SK-N-SH (cell line): ENCODE measurements at regions not wholly inside any gene's neighbourhood (a gene's known extent, or its start where the extent isn't known, plus 50 kb on each side); places are given as distances from the start of the nearest gene placed in this dataset.

Experiments used
- CTCF ChIA-PET: fragments of 300-600, 350-600 bp; formaldehyde crosslinking; extraction: SDS; loops from one replicate; lab custom pipeline; 2021; lab: Yijun Ruan, JAX
- POLR2A ChIA-PET: fragments of 350-600 bp; sonication (Branson Sonifier 250); formaldehyde crosslinking; extraction: SDS; loops from one replicate; lab custom pipeline; 2020; ENCODE audit warnings: antibody characterized with exemption, inconsistent platforms; lab: Yijun Ruan, JAX
- DNase-seq: peaks from one replicate; pipeline ENCODE4 v3.0.0; 2012
- H2AFZ ChIP-seq: fragments of 200-600 bp; sonication (generic); 2 replicates; pipeline ENCODE4 v1.8.1; 2016; ENCODE audit warnings: antibody characterized with exemption, mild to moderate bottlenecking, low read depth
- H3F3A ChIP-seq: fragments of 200-600 bp; sonication (generic); replicated peaks from 2 replicates; pipeline ENCODE3; 2016; ENCODE audit warnings: antibody characterized with exemption, mild to moderate bottlenecking; ENCODE audit not compliant: insufficient read depth
- H3K27ac ChIP-seq, 2 experiments: fragments of 200-500 bp in 1 of 2; fragments of 200-600 bp in 1 of 2; sonication (Bioruptor generic) in 1 of 2; sonication (generic), shearing (Covaris generic) in 1 of 2; 2 replicates each; pipeline versions ENCODE4 v1.5.1 to v1.6.1; 2014 to 2016; ENCODE audit warnings: low read depth in 2 of 2, inconsistent platforms in 1 of 2, low read length in 1 of 2, mild to moderate bottlenecking in 1 of 2, mixed read lengths in 1 of 2
- H3K27me3 ChIP-seq: fragments of 200-600 bp; sonication (generic), shearing (Covaris generic); 2 replicates; pipeline ENCODE4 v1.6.1; 2016; ENCODE audit warnings: mixed run types; ENCODE audit not compliant: insufficient read depth
- H3K36me3 ChIP-seq, 2 experiments: fragments of 200-500 bp in 1 of 2; fragments of 200-600 bp in 1 of 2; sonication (Bioruptor generic) in 1 of 2; sonication (generic) in 1 of 2; replicated peaks in 1 of 2; 2 replicates each; pipeline versions ENCODE3 to v1.5.1; 2014 to 2016; ENCODE audit warnings: low read length in 1 of 2, mild to moderate bottlenecking in 1 of 2; ENCODE audit not compliant: insufficient read depth in 2 of 2, control insufficient read depth in 1 of 2
- H3K4me1 ChIP-seq, 2 experiments: fragments of 200-500 bp in 1 of 2; fragments of 200-600 bp in 1 of 2; sonication (Bioruptor generic) in 1 of 2; sonication (generic), shearing (Covaris generic) in 1 of 2; 2 replicates each; pipeline versions ENCODE4 v1.5.1 to v1.6.1; 2014 to 2016; ENCODE audit warnings: low read depth in 1 of 2, low read length in 1 of 2, mixed run types in 1 of 2; ENCODE audit not compliant: insufficient read depth in 2 of 2, control insufficient read depth in 1 of 2
- H3K4me2 ChIP-seq: fragments of 200-600 bp; sonication (generic), shearing (Covaris generic); 2 replicates; pipeline ENCODE4 v1.6.1; 2017; ENCODE audit warnings: mixed run types
- H3K4me3 ChIP-seq, 2 experiments: fragments of 200-500 bp in 1 of 2; fragments of 200-600 bp in 1 of 2; sonication (Bioruptor generic) in 1 of 2; sonication (generic), shearing (Covaris generic) in 1 of 2; 2 replicates each; pipeline versions ENCODE4 v1.5.1 to v1.8.1; 2014 to 2016; ENCODE audit warnings: low read depth in 2 of 2, inconsistent platforms in 1 of 2, low read length in 1 of 2, mild to moderate bottlenecking in 1 of 2, mixed read lengths in 1 of 2, moderate library complexity in 1 of 2
- H3K79me2 ChIP-seq: fragments of 200-600 bp; sonication (generic); 2 replicates; pipeline ENCODE4 v1.8.1; 2017; ENCODE audit warnings: mild to moderate bottlenecking; ENCODE audit not compliant: insufficient read depth
- H3K9ac ChIP-seq: fragments of 200-600 bp; sonication (generic); 2 replicates; pipeline ENCODE4 v1.6.1; 2017; ENCODE audit warnings: mixed run types
- H3K9me2 ChIP-seq: fragments of 200-600 bp; sonication (generic); 2 replicates; pipeline ENCODE4 v1.6.1; 2017; ENCODE audit warnings: mixed run types
- H3K9me3 ChIP-seq: fragments of 200-600 bp; sonication (generic); 2 replicates; pipeline ENCODE4 v1.6.1; 2017; ENCODE audit warnings: mixed run types, mild to moderate bottlenecking, moderate library complexity
- H4K20me1 ChIP-seq: fragments of 200-600 bp; sonication (generic); 2 replicates; pipeline ENCODE4 v1.6.1; 2017; ENCODE audit warnings: mild to moderate bottlenecking, mixed run types; ENCODE audit not compliant: insufficient read depth
- CHD2 ChIP-seq: fragments of 150-350 bp; IDR thresholded peaks from 2 replicates; pipeline ENCODE4 v1.6.1; 2018; ENCODE audit warnings: low read length; ENCODE audit not compliant: partially characterized antibody
- FOSL2 ChIP-seq: IDR thresholded peaks from 2 replicates; pipeline ENCODE4 v1.4.0; 2012; ENCODE audit warnings: low read depth, mild to moderate bottlenecking, moderate library complexity, borderline replicate concordance
- FOXM1 ChIP-seq: IDR thresholded peaks from 2 replicates; pipeline ENCODE4 v1.4.0; 2012; ENCODE audit warnings: low read depth, mild to moderate bottlenecking
- JUND ChIP-seq: IDR thresholded peaks from 2 replicates; pipeline ENCODE4 v1.4.0; 2012
- MXI1 ChIP-seq: IDR thresholded peaks from 2 replicates; pipeline ENCODE4 v1.6.1; 2012; ENCODE audit warnings: mild to moderate bottlenecking, low read depth, low read length, improper control_type of control experiment
- NFIC ChIP-seq: IDR thresholded peaks from 2 replicates; pipeline ENCODE4 v1.4.0; 2012; ENCODE audit warnings: borderline replicate concordance
- POLR2AphosphoS5 ChIP-seq: IDR thresholded peaks from 2 replicates; pipeline ENCODE4 v1.6.1; 2012; ENCODE audit warnings: low read depth, low read length
- RCOR1 ChIP-seq: fragments of 150-350 bp; IDR thresholded peaks from 2 replicates; pipeline ENCODE4 v1.6.1; 2017; ENCODE audit warnings: antibody characterized with exemption, low read length
- RFX5 ChIP-seq: IDR thresholded peaks from 2 replicates; pipeline ENCODE4 v1.6.1; 2012; ENCODE audit warnings: mild to moderate bottlenecking, improper control_type of control experiment, low read length
- RXRA ChIP-seq: IDR thresholded peaks from 2 replicates; pipeline ENCODE4 v1.4.0; 2012; ENCODE audit warnings: low read depth, mild to moderate bottlenecking, borderline replicate concordance
- SIN3A ChIP-seq: IDR thresholded peaks from 2 replicates; pipeline ENCODE4 v1.6.1; 2012; ENCODE audit warnings: low read depth, mild to moderate bottlenecking, low read length, moderate library complexity, borderline replicate concordance
- WGBS: methylation state at CpG from one replicate; pipeline ENCODE4 v1.1.6; 2017; ENCODE audit warnings: low lambda C conversion rate; 5-methylcytosine and 5-hydroxymethylcytosine counted together
- TF ChIP-seq, protein P1 (sequence below): fragments of 200-600 bp; sonication (generic); IDR thresholded peaks from 2 replicates; pipeline ENCODE4 v1.6.1; 2017; ENCODE audit warnings: antibody characterized with exemption, mild to moderate bottlenecking, moderate library complexity
- TF ChIP-seq, protein P2 (sequence below): IDR thresholded peaks from 2 replicates; pipeline ENCODE4 v1.4.0; 2012; ENCODE audit warnings: low read depth
- TF ChIP-seq, protein P3 (sequence below): IDR thresholded peaks from 2 replicates; pipeline ENCODE4 v1.4.0; 2012; ENCODE audit warnings: low read depth, borderline replicate concordance
- TF ChIP-seq, protein P4 (sequence below): fragments of 150-350 bp; IDR thresholded peaks from 2 replicates; pipeline ENCODE4 v1.6.1; 2017; ENCODE audit warnings: antibody characterized with exemption, low read length, low read depth, borderline replicate concordance
- TF ChIP-seq, protein P5 (sequence below): fragments of 150-350 bp; IDR thresholded peaks from 2 replicates; pipeline ENCODE4 v1.6.1; 2016; ENCODE audit warnings: mild to moderate bottlenecking, low read depth, low read length
- TF ChIP-seq, protein P6 (sequence below): IDR thresholded peaks from 2 replicates; pipeline ENCODE4 v1.4.0; 2012; ENCODE audit warnings: low read depth, borderline replicate concordance

DNA sequence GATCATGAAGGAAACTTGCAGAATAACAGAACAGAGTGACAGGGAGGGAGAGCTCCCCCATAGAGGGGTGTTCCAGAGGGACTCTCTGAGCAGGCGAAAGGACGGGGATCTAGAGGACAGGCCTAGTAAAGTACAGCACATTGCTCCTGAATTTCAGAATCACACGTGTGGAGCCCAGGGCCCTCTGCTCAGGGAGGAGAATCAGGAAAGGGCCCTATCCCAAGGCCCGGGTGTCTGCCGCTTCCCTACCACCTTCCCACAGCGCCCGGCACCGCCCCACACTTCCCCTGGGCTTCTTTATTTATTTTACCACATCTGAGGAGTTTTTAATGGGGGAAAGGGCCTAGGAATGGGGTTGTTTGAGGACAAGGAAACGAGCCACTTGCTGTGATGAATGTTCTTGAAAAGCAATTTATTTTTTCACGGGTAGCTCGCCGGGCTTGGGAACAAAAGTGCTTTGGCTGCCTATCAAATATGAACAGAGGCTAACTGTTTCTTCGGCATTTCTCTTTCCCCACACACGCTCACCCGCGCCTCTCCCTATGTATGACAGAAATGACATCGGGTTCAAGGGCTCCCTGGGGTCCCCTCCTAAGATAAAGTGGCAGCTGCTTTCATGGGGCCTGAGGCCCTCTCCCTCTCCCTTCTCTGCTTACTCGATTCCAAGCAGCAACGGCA lies 79.3 kb upstream of the GLI2 start (continued):
- TF ChIP-seq, protein P1, sequence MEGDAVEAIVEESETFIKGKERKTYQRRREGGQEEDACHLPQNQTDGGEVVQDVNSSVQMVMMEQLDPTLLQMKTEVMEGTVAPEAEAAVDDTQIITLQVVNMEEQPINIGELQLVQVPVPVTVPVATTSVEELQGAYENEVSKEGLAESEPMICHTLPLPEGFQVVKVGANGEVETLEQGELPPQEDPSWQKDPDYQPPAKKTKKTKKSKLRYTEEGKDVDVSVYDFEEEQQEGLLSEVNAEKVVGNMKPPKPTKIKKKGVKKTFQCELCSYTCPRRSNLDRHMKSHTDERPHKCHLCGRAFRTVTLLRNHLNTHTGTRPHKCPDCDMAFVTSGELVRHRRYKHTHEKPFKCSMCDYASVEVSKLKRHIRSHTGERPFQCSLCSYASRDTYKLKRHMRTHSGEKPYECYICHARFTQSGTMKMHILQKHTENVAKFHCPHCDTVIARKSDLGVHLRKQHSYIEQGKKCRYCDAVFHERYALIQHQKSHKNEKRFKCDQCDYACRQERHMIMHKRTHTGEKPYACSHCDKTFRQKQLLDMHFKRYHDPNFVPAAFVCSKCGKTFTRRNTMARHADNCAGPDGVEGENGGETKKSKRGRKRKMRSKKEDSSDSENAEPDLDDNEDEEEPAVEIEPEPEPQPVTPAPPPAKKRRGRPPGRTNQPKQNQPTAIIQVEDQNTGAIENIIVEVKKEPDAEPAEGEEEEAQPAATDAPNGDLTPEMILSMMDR: no peak
- TF ChIP-seq, protein P2, sequence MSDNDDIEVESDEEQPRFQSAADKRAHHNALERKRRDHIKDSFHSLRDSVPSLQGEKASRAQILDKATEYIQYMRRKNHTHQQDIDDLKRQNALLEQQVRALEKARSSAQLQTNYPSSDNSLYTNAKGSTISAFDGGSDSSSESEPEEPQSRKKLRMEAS: no peak
- TF ChIP-seq, protein P3, sequence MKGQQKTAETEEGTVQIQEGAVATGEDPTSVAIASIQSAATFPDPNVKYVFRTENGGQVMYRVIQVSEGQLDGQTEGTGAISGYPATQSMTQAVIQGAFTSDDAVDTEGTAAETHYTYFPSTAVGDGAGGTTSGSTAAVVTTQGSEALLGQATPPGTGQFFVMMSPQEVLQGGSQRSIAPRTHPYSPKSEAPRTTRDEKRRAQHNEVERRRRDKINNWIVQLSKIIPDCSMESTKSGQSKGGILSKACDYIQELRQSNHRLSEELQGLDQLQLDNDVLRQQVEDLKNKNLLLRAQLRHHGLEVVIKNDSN: no peak
- no peak for TF ChIP-seq RCOR1

DNA sequence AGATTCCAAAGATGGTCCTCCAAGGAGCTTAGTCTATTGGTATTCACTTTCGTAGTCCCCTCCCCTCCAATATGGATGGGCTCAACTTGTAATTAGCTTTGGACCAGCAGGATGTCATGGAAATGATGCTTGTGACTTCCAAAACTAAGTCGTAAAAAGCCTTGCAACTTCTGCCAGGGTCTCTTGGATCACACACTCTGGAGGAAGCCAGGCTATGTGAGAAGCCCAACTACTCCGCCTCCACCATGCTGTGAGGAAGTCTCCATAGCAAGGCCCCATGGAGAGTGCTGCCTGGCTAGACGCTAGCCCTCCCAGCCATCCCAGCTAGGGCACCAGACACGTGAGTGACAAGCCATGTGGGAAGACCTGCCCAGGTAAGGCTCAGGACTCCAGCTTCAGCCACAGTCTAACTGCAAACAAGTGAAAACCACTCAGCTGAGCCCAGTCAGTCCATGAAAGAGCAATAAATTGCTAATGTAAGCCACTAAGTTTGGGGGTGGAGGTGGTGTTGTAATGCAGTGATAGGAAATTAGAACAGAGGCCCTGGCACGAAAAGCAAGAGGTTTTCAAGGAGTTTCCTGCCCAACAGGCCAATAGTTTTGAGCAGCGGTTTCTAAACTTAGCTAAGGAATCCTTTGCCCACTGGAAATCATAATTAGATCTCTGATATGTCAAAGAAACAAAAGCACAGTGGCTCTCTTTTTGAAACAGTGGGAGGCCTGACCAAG lies 77.5 kb upstream of the GLI2 start:
- TF ChIP-seq CHD2 (no peak), FOXM1 (no peak), RCOR1 (no peak), JUND (no peak), POLR2AphosphoS5 (no peak), RFX5 (no peak), NFIC (no peak), MXI1 (no peak), SIN3A (no peak), RXRA (no peak), FOSL2 (no peak)
- TF ChIP-seq, protein P2: no peak
- TF ChIP-seq, protein P1: no peak
- TF ChIP-seq, protein P4, sequence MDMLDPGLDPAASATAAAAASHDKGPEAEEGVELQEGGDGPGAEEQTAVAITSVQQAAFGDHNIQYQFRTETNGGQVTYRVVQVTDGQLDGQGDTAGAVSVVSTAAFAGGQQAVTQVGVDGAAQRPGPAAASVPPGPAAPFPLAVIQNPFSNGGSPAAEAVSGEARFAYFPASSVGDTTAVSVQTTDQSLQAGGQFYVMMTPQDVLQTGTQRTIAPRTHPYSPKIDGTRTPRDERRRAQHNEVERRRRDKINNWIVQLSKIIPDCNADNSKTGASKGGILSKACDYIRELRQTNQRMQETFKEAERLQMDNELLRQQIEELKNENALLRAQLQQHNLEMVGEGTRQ: no peak
- TF ChIP-seq, protein P5, sequence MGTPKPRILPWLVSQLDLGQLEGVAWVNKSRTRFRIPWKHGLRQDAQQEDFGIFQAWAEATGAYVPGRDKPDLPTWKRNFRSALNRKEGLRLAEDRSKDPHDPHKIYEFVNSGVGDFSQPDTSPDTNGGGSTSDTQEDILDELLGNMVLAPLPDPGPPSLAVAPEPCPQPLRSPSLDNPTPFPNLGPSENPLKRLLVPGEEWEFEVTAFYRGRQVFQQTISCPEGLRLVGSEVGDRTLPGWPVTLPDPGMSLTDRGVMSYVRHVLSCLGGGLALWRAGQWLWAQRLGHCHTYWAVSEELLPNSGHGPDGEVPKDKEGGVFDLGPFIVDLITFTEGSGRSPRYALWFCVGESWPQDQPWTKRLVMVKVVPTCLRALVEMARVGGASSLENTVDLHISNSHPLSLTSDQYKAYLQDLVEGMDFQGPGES: no peak
- TF ChIP-seq, protein P3: no peak
- TF ChIP-seq, protein P6, sequence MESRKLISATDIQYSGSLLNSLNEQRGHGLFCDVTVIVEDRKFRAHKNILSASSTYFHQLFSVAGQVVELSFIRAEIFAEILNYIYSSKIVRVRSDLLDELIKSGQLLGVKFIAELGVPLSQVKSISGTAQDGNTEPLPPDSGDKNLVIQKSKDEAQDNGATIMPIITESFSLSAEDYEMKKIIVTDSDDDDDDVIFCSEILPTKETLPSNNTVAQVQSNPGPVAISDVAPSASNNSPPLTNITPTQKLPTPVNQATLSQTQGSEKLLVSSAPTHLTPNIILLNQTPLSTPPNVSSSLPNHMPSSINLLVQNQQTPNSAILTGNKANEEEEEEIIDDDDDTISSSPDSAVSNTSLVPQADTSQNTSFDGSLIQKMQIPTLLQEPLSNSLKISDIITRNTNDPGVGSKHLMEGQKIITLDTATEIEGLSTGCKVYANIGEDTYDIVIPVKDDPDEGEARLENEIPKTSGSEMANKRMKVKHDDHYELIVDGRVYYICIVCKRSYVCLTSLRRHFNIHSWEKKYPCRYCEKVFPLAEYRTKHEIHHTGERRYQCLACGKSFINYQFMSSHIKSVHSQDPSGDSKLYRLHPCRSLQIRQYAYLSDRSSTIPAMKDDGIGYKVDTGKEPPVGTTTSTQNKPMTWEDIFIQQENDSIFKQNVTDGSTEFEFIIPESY: no peak
- CTCF ChIA-PET: interaction anchor here (0.6 to 1.7 kb wide), 4 partner anchors 17 to 315 kb away, joined by 3 to 6 read pairs (median 4); no protein-coding TSS in a partner anchor
- H3K9me2 ChIP-seq: no peaks in the 10 kb centered on the region
- H3K79me2 ChIP-seq: no peaks in the 10 kb centered on the region
- no peak overlapping the region for H3K9ac ChIP-seq
- H4K20me1 ChIP-seq: no peaks in the 10 kb centered on the region
- 43% methylated on average over 7 of the region's 7 CpGs for WGBS
- no peak overlapping the region for H3K4me2 ChIP-seq
- H3F3A ChIP-seq: no peaks in the 10 kb centered on the region
- POLR2A ChIA-PET: no interaction called here
- H2AFZ ChIP-seq: no peak overlapping the region
- H3K27ac ChIP-seq: no peak overlapping the region
- no peaks in the 10 kb centered on the region for H3K9me3 ChIP-seq
- no peaks in the 10 kb centered on the region; the same call in 1 of the 2 replicates for H3K27me3 ChIP-seq
- DNase-seq: no peak
- no peaks in the 10 kb centered on the region; a peak in 1 of 4 replicates for H3K4me1 ChIP-seq
- H3K4me3 ChIP-seq: no peak overlapping the region
- no peaks in the 10 kb centered on the region for H3K36me3 ChIP-seq
